Spleen (tissue), 7 donors: ENCODE measurements at regions not wholly inside any gene's neighbourhood (a gene's known extent, or its start where the extent isn't known, plus 50 kb on each side); places are given as distances from the start of the nearest gene placed in this dataset.

ENCODE experiments used
- POLR2A ChIP-seq, 3 donors: fragments of 450-650 bp; IDR thresholded peaks; one replicate each; pipeline ENCODE4 v1.5.1; 2017; ENCODE audit warnings: antibody characterized with exemption in 3 of 3, mild to moderate bottlenecking in 1 of 3
- TF ChIP-seq, protein P1 (sequence below), 11 experiments: fragments of 200-600 bp in 7 of 11; fragments of 450-650 bp in 4 of 11; sonication (generic) in 4 of 11; IDR thresholded peaks in 8 of 11; conservative IDR thresholded peaks in 3 of 11; 1 replicate in 7 of 11; 2 replicates in 4 of 11; pipeline versions ENCODE4 v1.4.0 to v1.8.0; 2016 to 2021; ENCODE audit warnings: antibody characterized with exemption in 11 of 11, inconsistent platforms in 4 of 11, mild to moderate bottlenecking in 1 of 11
- donor health status: DM: no; HTN: no; CAD: no; lungs with moderate emphysema.
- donor health status: DM: no; HTN: no; CAD: no.
- donor health status: DM: no; HTN: no; CAD: no.

- TF ChIP-seq, protein P1, sequence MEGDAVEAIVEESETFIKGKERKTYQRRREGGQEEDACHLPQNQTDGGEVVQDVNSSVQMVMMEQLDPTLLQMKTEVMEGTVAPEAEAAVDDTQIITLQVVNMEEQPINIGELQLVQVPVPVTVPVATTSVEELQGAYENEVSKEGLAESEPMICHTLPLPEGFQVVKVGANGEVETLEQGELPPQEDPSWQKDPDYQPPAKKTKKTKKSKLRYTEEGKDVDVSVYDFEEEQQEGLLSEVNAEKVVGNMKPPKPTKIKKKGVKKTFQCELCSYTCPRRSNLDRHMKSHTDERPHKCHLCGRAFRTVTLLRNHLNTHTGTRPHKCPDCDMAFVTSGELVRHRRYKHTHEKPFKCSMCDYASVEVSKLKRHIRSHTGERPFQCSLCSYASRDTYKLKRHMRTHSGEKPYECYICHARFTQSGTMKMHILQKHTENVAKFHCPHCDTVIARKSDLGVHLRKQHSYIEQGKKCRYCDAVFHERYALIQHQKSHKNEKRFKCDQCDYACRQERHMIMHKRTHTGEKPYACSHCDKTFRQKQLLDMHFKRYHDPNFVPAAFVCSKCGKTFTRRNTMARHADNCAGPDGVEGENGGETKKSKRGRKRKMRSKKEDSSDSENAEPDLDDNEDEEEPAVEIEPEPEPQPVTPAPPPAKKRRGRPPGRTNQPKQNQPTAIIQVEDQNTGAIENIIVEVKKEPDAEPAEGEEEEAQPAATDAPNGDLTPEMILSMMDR (IDR thresholded peaks at IDR 0.05 in 8 of 11, conservative IDR thresholded peaks at IDR 0.05 in 3 of 11) = no peak
- TF ChIP-seq POLR2A (IDR thresholded peaks at IDR 0.05) = no peak
Observed at GRCh38 chr11:128326791-128327190, 260.6 kb downstream of the ETS1 start.
